IMR-90 (cell line): ENCODE measurements at regions not wholly inside any gene's neighbourhood (a gene's known extent, or its start where the extent isn't known, plus 50 kb on each side); places are given as distances from the start of the nearest gene placed in this dataset.

Experiments
- CEBPB ChIP-seq: IDR thresholded peaks from 2 replicates; pipeline ENCODE4 v1.6.1; 2012; ENCODE audit warnings: low read depth, low read length, improper control_type of control experiment
- MAFK ChIP-seq: IDR thresholded peaks from 2 replicates; pipeline ENCODE4 v1.6.1; 2012; ENCODE audit warnings: low read depth, low read length, improper control_type of control experiment
- POLR2A ChIP-seq: IDR thresholded peaks from 2 replicates; pipeline ENCODE4 v1.6.1; 2012; ENCODE audit warnings: mild to moderate bottlenecking, low read depth, low read length
- RCOR1 ChIP-seq: IDR thresholded peaks from 2 replicates; pipeline ENCODE4 v1.6.1; 2012; ENCODE audit warnings: mild to moderate bottlenecking, low read length, improper control_type of control experiment; ENCODE audit not compliant: insufficient replicate concordance
- RFX5 ChIP-seq: IDR thresholded peaks from 2 replicates; pipeline ENCODE4 v1.8.0; 2012; ENCODE audit warnings: low read depth, mild to moderate bottlenecking, low read length, moderate library complexity
- SMC3 ChIP-seq: fragments of 150-350 bp; IDR thresholded peaks from 2 replicates; pipeline ENCODE4 v1.6.1; 2016; ENCODE audit warnings: low read depth, mild to moderate bottlenecking, antibody characterized with exemption, low read length, moderate library complexity
- TF ChIP-seq, protein P1 (sequence below): conservative IDR thresholded peaks from 2 replicates; pipeline ENCODE4 v1.5.1; 2012; ENCODE audit warnings: mild to moderate bottlenecking, low read depth, low read length, improper control_type of control experiment
- TF ChIP-seq, protein P2 (sequence below): fragments of 150-350 bp; IDR thresholded peaks from 2 replicates; pipeline ENCODE4 v1.6.1; 2017; ENCODE audit warnings: mild to moderate bottlenecking, antibody characterized with exemption, low read length, low read depth

DNA sequence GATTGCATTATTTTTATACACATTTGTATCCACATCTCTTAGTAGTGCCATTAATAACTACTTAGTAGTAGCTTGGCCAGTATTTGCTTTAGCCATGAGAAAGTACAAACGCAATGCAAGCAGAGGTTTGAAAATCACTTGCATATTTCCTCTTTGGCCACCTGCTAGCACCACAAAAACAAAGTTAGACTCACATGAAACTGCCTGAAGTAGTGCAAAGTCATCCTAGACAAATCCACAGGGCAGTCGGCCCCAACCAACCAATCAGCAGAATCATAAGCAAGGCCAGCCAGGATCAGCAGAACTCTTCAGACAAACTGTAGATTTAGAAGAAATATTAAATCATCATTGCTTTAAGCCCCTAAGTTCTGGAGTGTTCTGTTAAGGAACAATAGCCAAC is 135.2 kb upstream of the VGLL2 start:
- TF ChIP-seq, protein P1, sequence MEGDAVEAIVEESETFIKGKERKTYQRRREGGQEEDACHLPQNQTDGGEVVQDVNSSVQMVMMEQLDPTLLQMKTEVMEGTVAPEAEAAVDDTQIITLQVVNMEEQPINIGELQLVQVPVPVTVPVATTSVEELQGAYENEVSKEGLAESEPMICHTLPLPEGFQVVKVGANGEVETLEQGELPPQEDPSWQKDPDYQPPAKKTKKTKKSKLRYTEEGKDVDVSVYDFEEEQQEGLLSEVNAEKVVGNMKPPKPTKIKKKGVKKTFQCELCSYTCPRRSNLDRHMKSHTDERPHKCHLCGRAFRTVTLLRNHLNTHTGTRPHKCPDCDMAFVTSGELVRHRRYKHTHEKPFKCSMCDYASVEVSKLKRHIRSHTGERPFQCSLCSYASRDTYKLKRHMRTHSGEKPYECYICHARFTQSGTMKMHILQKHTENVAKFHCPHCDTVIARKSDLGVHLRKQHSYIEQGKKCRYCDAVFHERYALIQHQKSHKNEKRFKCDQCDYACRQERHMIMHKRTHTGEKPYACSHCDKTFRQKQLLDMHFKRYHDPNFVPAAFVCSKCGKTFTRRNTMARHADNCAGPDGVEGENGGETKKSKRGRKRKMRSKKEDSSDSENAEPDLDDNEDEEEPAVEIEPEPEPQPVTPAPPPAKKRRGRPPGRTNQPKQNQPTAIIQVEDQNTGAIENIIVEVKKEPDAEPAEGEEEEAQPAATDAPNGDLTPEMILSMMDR = no peak
- TF ChIP-seq CEBPB = no peak
- no peak for TF ChIP-seq RFX5
- TF ChIP-seq POLR2A = no peak
- no peak for TF ChIP-seq MAFK
- TF ChIP-seq, protein P2, sequence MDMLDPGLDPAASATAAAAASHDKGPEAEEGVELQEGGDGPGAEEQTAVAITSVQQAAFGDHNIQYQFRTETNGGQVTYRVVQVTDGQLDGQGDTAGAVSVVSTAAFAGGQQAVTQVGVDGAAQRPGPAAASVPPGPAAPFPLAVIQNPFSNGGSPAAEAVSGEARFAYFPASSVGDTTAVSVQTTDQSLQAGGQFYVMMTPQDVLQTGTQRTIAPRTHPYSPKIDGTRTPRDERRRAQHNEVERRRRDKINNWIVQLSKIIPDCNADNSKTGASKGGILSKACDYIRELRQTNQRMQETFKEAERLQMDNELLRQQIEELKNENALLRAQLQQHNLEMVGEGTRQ = no peak
- TF ChIP-seq SMC3 = no peak
- TF ChIP-seq RCOR1 = no peak
